ENCODE measurements at regions not wholly inside any gene's neighbourhood (a gene's known extent, or its start where the extent isn't known, plus 50 kb on each side); places are given as distances from the start of the nearest gene placed in this dataset.

GRCh38 chr2:106261871-106262321, 67.8 kb upstream of the UXS1 start:
- TF ChIP-seq EZH2 (IDR thresholded peaks at IDR 0.05; ENCODE audit: borderline replicate concordance, low read depth, low read length, severe bottlenecking) (no peak), CTCF (IDR thresholded peaks at IDR 0.05; ENCODE audit: borderline replicate concordance, extremely low read depth, low read length, poor library complexity, severe bottlenecking) (no peak)
